OCI-LY7 (cell line): ENCODE measurements at regions not wholly inside any gene's neighbourhood (a gene's known extent, or its start where the extent isn't known, plus 50 kb on each side); places are given as distances from the start of the nearest gene placed in this dataset.

Experiments
- CTCF ChIP-seq: fragments of 200-600 bp; sonication (generic); conservative IDR thresholded peaks from 2 replicates; pipeline ENCODE4 v1.5.1; 2014; ENCODE audit warnings: mild to moderate bottlenecking, antibody characterized with exemption, low read length, moderate library complexity, mixed read lengths
- EZH2phosphoT487 ChIP-seq: fragments of 200-600 bp; sonication (generic); IDR thresholded peaks from 2 replicates; pipeline ENCODE4 v1.6.1; 2018; ENCODE audit warnings: low read depth, borderline replicate concordance, mild to moderate bottlenecking, mixed run types, antibody characterized with exemption, low read length, moderate library complexity, mixed read lengths

GRCh38 chr12:88351146-88351545, 209.0 kb downstream of the TMTC3 start:
- TF ChIP-seq CTCF (no peak), EZH2phosphoT487 (no peak)
